BLaER1 (cell line): ENCODE measurements at regions not wholly inside any gene's neighbourhood (a gene's known extent, or its start where the extent isn't known, plus 50 kb on each side); places are given as distances from the start of the nearest gene placed in this dataset.
A peak's percentile ranks its signal among the peaks of the same experiment; 100 is the strongest.

ENCODE experiments used
- H3K27ac ChIP-seq: shearing (Covaris generic); formaldehyde crosslinking; 2 replicates; pipeline ENCODE4 v1.8.1; 2022
- H3K27me3 ChIP-seq: shearing (Covaris generic); formaldehyde crosslinking; 2 replicates; pipeline ENCODE4 v1.8.1; 2022
- H3K36me3 ChIP-seq: shearing (Covaris generic); formaldehyde crosslinking; 2 replicates; pipeline ENCODE4 v1.8.1; 2022
- H3K4me1 ChIP-seq: shearing (Covaris generic); formaldehyde crosslinking; 2 replicates; pipeline ENCODE4 v1.8.1; 2022
- H3K4me2 ChIP-seq: shearing (Covaris generic); formaldehyde crosslinking; 2 replicates; pipeline ENCODE4 v1.8.1; 2022
- H3K4me3 ChIP-seq: shearing (Covaris generic); formaldehyde crosslinking; 2 replicates; pipeline ENCODE4 v1.8.1; 2022
- H3K9ac ChIP-seq: shearing (Covaris generic); formaldehyde crosslinking; 2 replicates; pipeline ENCODE4 v1.8.1; 2022
- H3K9me3 ChIP-seq: shearing (Covaris generic); formaldehyde crosslinking; 2 replicates; pipeline ENCODE4 v1.8.1; 2022
- H4K20me1 ChIP-seq: shearing (Covaris generic); formaldehyde crosslinking; 2 replicates; pipeline ENCODE4 v1.8.1; 2022
- Cebpa-rat ChIP-seq: shearing (Covaris generic); IDR thresholded peaks from 2 replicates; pipeline ENCODE4 v1.8.1; 2022

DNA sequence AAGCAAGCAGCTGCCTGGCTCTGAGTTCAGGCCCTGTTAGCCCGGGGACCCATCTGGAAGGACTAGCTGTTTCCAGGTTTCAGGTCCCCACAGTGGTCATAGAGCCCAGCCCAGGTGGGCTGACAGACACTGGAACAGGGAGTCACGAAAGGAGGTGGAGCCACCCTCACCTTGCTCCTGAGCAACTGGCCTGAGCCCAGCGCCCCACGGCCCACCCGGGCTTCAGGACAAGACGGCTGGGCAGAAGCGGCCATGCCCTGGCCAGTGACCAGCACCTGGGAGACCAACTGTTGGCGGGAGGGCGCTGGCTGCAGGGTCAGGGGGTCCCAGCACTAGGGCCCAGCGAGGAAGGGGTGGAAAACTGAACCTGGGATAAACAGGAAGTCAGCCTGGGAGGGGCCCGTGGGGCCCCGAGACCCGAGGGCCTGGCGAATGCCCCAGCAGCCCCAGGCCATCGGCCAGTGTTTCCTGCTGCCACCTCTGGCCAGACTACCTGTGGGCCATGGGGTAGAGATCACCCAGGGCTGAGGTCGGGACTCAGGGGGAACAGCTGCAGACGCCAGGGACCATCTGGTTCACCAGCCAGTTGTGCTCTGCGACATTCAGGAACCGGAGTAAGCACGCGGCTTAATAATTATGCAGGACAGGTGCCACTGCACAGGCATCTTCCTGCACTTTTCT, 282.1 kb upstream of the PPP2R2D start:
- H3K36me3 ChIP-seq = no peaks in the 10 kb centered on the region
- H4K20me1 ChIP-seq = no peaks in the 10 kb centered on the region
- H3K27me3 ChIP-seq = no peaks in the 10 kb centered on the region
- no peak overlapping the region for H3K27ac ChIP-seq
- H3K9me3 ChIP-seq = no peaks in the 10 kb centered on the region
- 0 out of 2 replicates have a peak overlapping the region, but pooled peaks have one; percentile 7 for H3K4me2 ChIP-seq
- H3K9ac ChIP-seq = no peak overlapping the region
- no peak overlapping the region for H3K4me3 ChIP-seq
- peaks cover 29% of the 10 kb centered on the region for H3K4me1 ChIP-seq
- no peak for TF ChIP-seq Cebpa-rat

DNA sequence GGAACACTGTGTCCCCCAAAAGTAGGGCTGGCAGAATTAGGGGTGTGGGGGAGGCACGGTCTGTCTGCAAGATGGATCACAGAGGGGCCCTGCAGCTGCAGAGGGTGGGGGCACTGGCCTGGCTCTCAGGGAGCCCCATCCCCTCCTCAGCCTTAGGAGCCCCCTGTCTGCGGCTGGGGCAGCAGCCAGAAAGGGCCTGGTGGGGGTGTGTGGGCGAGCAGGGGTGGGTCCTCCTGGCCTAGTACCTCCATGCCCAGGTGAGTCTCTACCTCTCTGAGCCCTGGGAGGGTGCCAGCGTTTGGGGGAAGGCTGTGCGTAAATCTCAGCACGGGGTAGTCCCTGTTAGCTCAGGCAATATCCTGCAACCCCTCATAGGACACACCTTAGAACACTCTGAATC, 280.5 kb upstream of the PPP2R2D start:
- Histone ChIP-seq H3K36me3 (no peaks in the 10 kb centered on the region), H3K9me3 (no peaks in the 10 kb centered on the region), H3K4me1 (peaks cover 29% of the 10 kb centered on the region), H3K27me3 (no peaks in the 10 kb centered on the region), H3K9ac (no peak overlapping the region), H3K27ac (no peak overlapping the region), H3K4me3 (no peak overlapping the region), H3K4me2 (peak overlapping the region; percentile 69; the same call in 1 of the 2 replicates), H4K20me1 (no peaks in the 10 kb centered on the region)
- TF ChIP-seq Cebpa-rat = no peak

DNA sequence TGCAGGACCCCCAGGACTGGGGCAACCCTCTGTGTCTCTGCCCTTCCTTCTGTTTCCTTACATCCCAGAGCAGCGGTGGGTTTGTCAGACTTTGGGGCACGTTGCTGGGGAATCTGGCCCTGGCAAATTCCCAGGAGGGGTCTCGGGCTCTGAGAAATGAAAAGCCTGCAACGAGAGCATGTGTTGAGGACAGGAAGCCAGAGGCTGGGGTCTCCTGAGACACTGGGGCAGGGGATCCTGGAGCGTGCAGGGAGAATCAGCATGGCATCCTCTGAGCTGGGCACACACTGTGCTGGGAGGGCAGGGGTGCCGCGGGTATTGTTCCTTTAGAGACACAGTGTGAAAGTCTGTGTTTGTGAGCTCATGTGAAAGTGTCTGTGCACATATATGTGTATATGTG, 279.9 kb upstream of the PPP2R2D start:
- no peak overlapping the region for H3K4me3 ChIP-seq
- H4K20me1 ChIP-seq = no peaks in the 10 kb centered on the region
- no peak for TF ChIP-seq Cebpa-rat
- no peaks in the 10 kb centered on the region for H3K27me3 ChIP-seq
- no peak overlapping the region for H3K27ac ChIP-seq
- peak overlapping the region; percentile 69 for H3K4me2 ChIP-seq
- H3K9ac ChIP-seq = no peak overlapping the region
- H3K4me1 ChIP-seq = peaks cover 29% of the 10 kb centered on the region
- no peaks in the 10 kb centered on the region for H3K36me3 ChIP-seq
- no peaks in the 10 kb centered on the region for H3K9me3 ChIP-seq

DNA sequence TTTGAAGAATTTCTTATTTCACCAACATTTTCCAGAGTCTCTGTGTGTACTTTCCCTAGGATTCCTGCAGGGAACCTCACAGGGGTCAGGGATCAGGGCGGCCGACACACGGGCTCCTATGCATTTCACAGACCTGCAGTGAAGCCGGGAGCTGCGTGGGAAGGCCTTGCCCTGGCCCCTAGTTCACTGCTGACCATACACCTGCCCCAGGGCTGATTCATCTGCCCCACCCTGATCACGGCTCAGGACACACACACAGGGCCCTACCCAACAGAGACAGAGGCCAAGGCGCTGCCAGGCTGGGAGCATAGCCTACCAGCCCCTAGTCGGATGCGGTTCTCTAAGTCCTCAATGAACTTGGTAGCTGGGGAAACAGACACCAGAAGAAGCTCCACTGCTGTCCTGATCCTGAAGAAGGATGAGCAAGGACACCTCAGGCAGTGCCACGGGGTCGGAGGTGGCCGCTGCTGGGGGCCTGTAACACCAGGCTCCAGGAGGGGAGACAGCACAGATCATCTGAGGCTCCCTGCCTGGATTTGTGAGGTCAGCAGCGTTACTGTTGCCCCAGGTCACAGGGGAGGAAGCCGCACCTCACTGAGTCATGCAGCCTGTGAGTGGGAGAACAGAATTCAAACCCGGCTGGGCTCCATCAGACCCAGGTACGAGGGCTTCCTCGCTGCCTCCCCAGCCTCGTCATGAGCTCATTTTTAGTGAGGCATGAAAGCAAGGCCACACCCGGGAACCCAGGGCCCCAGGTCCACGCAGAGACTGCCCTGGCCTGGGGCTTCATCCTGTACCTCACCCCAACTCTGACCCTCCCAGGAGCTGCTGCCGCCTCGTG, 278.8 kb upstream of the PPP2R2D start:
- no peak overlapping the region for H3K4me3 ChIP-seq
- no peak overlapping the region for H3K27ac ChIP-seq
- no peaks in the 10 kb centered on the region for H3K27me3 ChIP-seq
- H3K4me1 ChIP-seq = peaks cover 29% of the 10 kb centered on the region
- no peaks in the 10 kb centered on the region for H3K9me3 ChIP-seq
- H3K36me3 ChIP-seq = no peaks in the 10 kb centered on the region
- H3K4me2 ChIP-seq = peak overlapping the region; percentile 4; the same call in 1 of the 2 replicates
- peak overlapping the region; percentile 15; the same call in 1 of the 2 replicates for H3K9ac ChIP-seq
- no peak for TF ChIP-seq Cebpa-rat
- no peaks in the 10 kb centered on the region for H4K20me1 ChIP-seq

DNA sequence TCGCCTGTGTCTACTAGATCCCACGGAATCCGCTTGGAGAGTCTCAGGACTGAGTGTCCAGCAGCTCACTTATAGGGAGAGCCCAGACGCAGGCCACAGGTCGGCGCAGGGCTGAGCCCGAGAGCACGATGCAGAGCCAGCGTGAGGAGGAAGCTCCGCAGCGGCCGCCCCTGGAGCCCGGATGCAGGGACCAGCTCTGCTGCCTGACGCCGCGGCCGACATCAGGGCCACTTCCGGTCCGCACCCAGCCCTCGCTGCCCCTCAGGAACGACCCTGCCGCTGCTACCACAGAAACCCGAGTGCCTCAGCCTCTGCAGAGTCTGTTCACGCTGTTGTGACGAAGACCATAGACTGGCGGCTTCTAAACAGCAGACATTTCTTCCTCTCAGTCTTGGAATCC, 275.8 kb upstream of the PPP2R2D start:
- H3K4me3 ChIP-seq = no peak overlapping the region
- TF ChIP-seq Cebpa-rat = no peak
- no peak overlapping the region for H3K4me2 ChIP-seq
- no peak overlapping the region for H3K9ac ChIP-seq
- H3K4me1 ChIP-seq = peaks cover 20% of the 10 kb centered on the region
- H3K36me3 ChIP-seq = no peaks in the 10 kb centered on the region
- no peaks in the 10 kb centered on the region for H4K20me1 ChIP-seq
- peaks cover 13% of the 10 kb centered on the region for H3K9me3 ChIP-seq
- no peak overlapping the region for H3K27ac ChIP-seq
- no peaks in the 10 kb centered on the region for H3K27me3 ChIP-seq

DNA sequence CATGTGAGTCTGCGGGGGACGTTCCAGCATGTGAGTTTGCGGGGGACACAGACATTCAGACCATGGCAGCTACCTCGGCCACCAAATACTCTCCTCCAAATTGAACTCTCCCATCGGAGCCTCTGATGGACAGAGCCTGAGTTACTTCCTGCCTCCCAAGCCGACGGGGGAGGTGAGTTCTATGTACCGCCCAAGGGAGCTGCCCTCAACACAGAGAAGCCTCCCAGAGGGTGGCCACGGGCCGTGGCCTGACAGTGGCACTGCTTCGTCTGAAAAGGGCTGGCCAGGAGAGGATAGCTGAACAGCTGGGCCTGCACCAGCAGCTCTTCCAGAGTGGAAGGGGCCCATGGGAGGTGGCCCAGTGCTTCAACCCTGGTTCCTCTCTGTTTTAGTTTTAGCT, 274.5 kb upstream of the PPP2R2D start:
- no peaks in the 10 kb centered on the region for H3K27me3 ChIP-seq
- no peak overlapping the region for H3K9ac ChIP-seq
- H3K4me2 ChIP-seq = no peak overlapping the region
- no peak overlapping the region for H3K4me3 ChIP-seq
- 0 out of 2 replicates have a peak, but pooled peaks cover 8% of the 10 kb centered on the region for H3K4me1 ChIP-seq
- no peaks in the 10 kb centered on the region for H3K36me3 ChIP-seq
- H3K9me3 ChIP-seq = peaks cover 13% of the 10 kb centered on the region
- no peaks in the 10 kb centered on the region for H4K20me1 ChIP-seq
- TF ChIP-seq Cebpa-rat = no peak
- no peak overlapping the region for H3K27ac ChIP-seq

DNA sequence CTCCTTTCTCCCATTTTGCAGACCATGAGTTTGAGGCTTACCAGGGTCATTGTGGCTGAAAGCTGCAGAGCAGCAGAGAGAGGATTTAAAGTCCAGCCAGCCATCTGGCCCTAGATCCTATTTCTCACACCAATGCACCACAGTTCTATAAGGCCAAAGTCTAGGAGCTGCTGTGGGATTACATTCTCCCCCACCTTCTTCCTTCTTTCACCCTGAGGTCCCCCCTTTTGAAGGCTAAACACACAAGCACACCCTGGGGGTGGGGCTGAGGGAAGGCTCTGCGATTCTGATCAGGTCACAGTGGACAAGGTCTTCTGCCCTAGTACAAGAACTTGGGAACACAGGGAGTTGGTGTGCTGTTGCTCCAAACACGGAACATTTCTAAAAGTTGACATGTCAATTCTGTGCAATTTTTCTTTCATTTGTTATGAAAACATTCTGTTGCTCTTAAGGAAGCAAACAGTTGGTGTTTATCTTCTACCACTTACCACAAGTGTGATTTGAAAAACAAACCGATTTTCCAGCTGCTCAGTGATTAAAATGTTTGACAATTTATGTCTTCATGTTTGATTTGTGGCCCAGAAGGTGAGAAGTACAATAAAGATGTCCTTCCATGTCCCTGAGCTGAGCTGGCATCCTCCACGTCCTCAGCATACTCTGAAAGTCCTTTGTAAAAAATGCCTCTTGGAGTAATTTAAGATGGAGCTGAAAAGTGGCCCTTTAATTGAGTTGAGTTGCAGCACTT, 271.6 kb upstream of the PPP2R2D start:
- Histone ChIP-seq H3K36me3 (no peaks in the 10 kb centered on the region), H3K4me3 (no peak overlapping the region), H4K20me1 (no peaks in the 10 kb centered on the region), H3K9ac (no peak overlapping the region), H3K27ac (no peak overlapping the region), H3K9me3 (peaks cover 13% of the 10 kb centered on the region), H3K4me2 (no peak overlapping the region), H3K4me1 (no peaks in the 10 kb centered on the region), H3K27me3 (no peaks in the 10 kb centered on the region)
- no peak for TF ChIP-seq Cebpa-rat

DNA sequence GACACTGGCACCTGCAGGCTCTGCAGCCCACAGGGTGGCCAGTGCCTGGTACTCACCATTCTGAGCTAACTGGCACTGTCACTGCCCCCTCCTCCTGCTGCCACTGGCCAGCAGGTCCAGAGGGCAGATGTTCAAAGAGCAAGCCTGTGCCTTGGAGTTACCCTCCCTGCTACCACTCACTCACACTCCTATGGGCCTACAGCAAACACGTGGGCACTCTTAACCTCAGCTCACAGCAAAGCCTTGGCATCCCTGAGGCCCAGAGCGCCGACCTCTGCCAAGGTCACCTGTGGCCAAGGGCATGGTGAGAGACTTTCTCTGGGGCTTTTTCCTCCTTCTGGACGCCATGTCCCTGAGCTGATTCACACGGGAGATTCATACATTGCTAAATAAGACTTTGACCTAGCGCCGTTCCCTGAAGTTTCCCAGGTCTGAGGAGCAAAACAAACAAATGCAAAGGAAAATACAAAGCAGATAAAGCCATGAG, 270.0 kb upstream of the PPP2R2D start:
- Histone ChIP-seq H3K4me3 (no peak overlapping the region), H3K27me3 (no peaks in the 10 kb centered on the region), H3K27ac (no peak overlapping the region), H4K20me1 (no peaks in the 10 kb centered on the region), H3K9me3 (peaks cover 13% of the 10 kb centered on the region), H3K4me2 (no peak overlapping the region), H3K36me3 (no peaks in the 10 kb centered on the region), H3K9ac (no peak overlapping the region), H3K4me1 (no peaks in the 10 kb centered on the region)
- TF ChIP-seq Cebpa-rat = no peak

DNA sequence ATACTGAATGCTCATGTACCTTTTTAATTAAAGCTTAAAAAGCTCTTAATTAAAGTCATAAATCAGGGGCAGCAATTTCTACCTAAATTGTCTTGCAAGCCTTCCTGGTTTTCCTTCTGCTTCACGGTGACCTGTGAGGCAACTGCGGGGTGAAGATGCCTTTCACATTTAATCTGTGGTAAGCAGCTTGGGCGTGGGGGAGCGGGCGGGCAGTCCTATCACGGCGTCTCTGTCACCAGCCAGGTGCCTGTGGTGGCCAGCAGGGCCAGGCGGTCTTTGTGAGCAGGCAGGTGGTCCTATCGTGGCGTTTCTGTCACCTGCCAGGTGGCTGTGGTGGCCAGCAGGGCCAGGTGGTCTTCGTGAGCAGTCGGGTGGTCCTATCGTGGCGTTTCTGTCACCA, 269.2 kb upstream of the PPP2R2D start:
- Histone ChIP-seq H3K4me3 (no peak overlapping the region), H3K9ac (no peak overlapping the region), H3K36me3 (no peaks in the 10 kb centered on the region), H3K27ac (no peak overlapping the region), H3K4me2 (no peak overlapping the region), H4K20me1 (no peaks in the 10 kb centered on the region), H3K27me3 (no peaks in the 10 kb centered on the region), H3K4me1 (no peaks in the 10 kb centered on the region), H3K9me3 (peaks cover 13% of the 10 kb centered on the region)
- no peak for TF ChIP-seq Cebpa-rat
